H9 (cell line): ENCODE measurements at regions not wholly inside any gene's neighbourhood (a gene's known extent, or its start where the extent isn't known, plus 50 kb on each side); places are given as distances from the start of the nearest gene placed in this dataset.

Experiments
- DNase-seq: peaks from one replicate; pipeline ENCODE4 v3.0.0-alpha.2; 2017
- H2AFZ ChIP-seq: one replicate; pipeline ENCODE4 v1.6.1; 2013; ENCODE audit warnings: mild to moderate bottlenecking, low read length, control low read depth, moderate library complexity
- H2AK5ac ChIP-seq: 2 replicates; pipeline ENCODE4 v1.6.1; 2013; ENCODE audit warnings: low read length, control low read depth, mixed read lengths; ENCODE audit not compliant: insufficient read length
- H2BK120ac ChIP-seq: one replicate; pipeline ENCODE4 v1.6.1; 2013; ENCODE audit warnings: low read depth, mild to moderate bottlenecking, low read length, control low read depth, inconsistent platforms; ENCODE audit not compliant: poor library complexity, severe bottlenecking
- H2BK12ac ChIP-seq: 2 replicates; pipeline ENCODE4 v1.6.1; 2013; ENCODE audit warnings: low read length, control low read depth, mixed read lengths, low read depth; ENCODE audit not compliant: insufficient read length
- H2BK15ac ChIP-seq: 2 replicates; pipeline ENCODE4 v1.6.1; 2013; ENCODE audit warnings: low read depth, low read length, control low read depth
- H2BK20ac ChIP-seq: one replicate; pipeline ENCODE4 v1.6.1; 2013; ENCODE audit warnings: low read depth, mild to moderate bottlenecking, low read length, control low read depth, inconsistent platforms; ENCODE audit not compliant: poor library complexity, severe bottlenecking
- H2BK5ac ChIP-seq: 2 replicates; pipeline ENCODE4 v1.6.1; 2013; ENCODE audit warnings: low read length, control low read depth, mixed read lengths; ENCODE audit not compliant: insufficient read length
- H3K14ac ChIP-seq: 2 replicates; pipeline ENCODE4 v1.6.1; 2013; ENCODE audit warnings: low read length, control low read depth; ENCODE audit not compliant: insufficient read depth
- H3K18ac ChIP-seq: 2 replicates; pipeline ENCODE4 v1.6.1; 2013; ENCODE audit warnings: low read depth, mild to moderate bottlenecking, mixed read lengths, low read length, control low read depth; ENCODE audit not compliant: insufficient read length
- H3K23ac ChIP-seq: 2 replicates; pipeline ENCODE4 v1.6.1; 2013; ENCODE audit warnings: low read length, control low read depth, mixed read lengths, low read depth; ENCODE audit not compliant: insufficient read length
- H3K23me2 ChIP-seq: 2 replicates; pipeline ENCODE4 v1.6.1; 2013; ENCODE audit warnings: low read depth, mild to moderate bottlenecking, mixed read lengths, low read length, control low read depth; ENCODE audit not compliant: insufficient read length, poor library complexity, severe bottlenecking
- H3K27ac ChIP-seq: 2 replicates; pipeline ENCODE4 v1.5.1; 2013; ENCODE audit warnings: low read length, control low read depth, mixed read lengths, low read depth; ENCODE audit not compliant: insufficient read length
- H3K27me3 ChIP-seq: 2 replicates; pipeline ENCODE4 v1.6.1; 2013; ENCODE audit warnings: low read length, control low read depth, inconsistent platforms; ENCODE audit not compliant: insufficient read depth
- H3K4ac ChIP-seq: 2 replicates; pipeline ENCODE4 v1.6.1; 2013; ENCODE audit warnings: low read depth, mild to moderate bottlenecking, control low read depth, inconsistent platforms, low read length, moderate library complexity
- H3K4me1 ChIP-seq: 2 replicates; pipeline ENCODE4 v1.6.1; 2013; ENCODE audit warnings: low read length, control low read depth, inconsistent platforms; ENCODE audit not compliant: insufficient read depth
- H3K4me2 ChIP-seq: 2 replicates; pipeline ENCODE4 v1.6.1; 2013; ENCODE audit warnings: low read length, control low read depth, mixed read lengths; ENCODE audit not compliant: insufficient read length, insufficient read depth
- H3K56ac ChIP-seq: 2 replicates; pipeline ENCODE4 v1.6.1; 2013; ENCODE audit warnings: low read depth, mild to moderate bottlenecking, mixed read lengths, low read length, control low read depth; ENCODE audit not compliant: insufficient read length
- H3K79me1 ChIP-seq: 2 replicates; pipeline ENCODE4 v1.6.1; 2013; ENCODE audit warnings: low read depth, mild to moderate bottlenecking, moderate library complexity, low read length, control low read depth, inconsistent platforms; ENCODE audit not compliant: insufficient read depth, poor library complexity, severe bottlenecking
- H3K79me2 ChIP-seq: 2 replicates; pipeline ENCODE4 v1.6.1; 2013; ENCODE audit warnings: low read length, control low read depth, inconsistent platforms; ENCODE audit not compliant: insufficient read depth
- H3K9ac ChIP-seq: 2 replicates; pipeline ENCODE4 v1.6.1; 2013; ENCODE audit warnings: low read length, control low read depth, mixed read lengths; ENCODE audit not compliant: insufficient read length; ENCODE audit errors: extremely low read depth
- H3K9me3 ChIP-seq: one replicate; pipeline ENCODE4 v1.6.1; 2013; ENCODE audit warnings: low read depth, low read length, inconsistent platforms; ENCODE audit not compliant: control insufficient read depth
- H3T11ph ChIP-seq: one replicate; pipeline ENCODE4 v1.6.1; 2013; ENCODE audit warnings: mild to moderate bottlenecking, low read length, control low read depth, inconsistent platforms
- H4K20me1 ChIP-seq: one replicate; pipeline ENCODE4 v1.6.1; 2013; ENCODE audit not compliant: control insufficient read depth, insufficient read length, insufficient read depth
- H4K5ac ChIP-seq: 2 replicates; pipeline ENCODE4 v1.6.1; 2013; ENCODE audit warnings: low read depth, mild to moderate bottlenecking, mixed read lengths, low read length, control low read depth; ENCODE audit not compliant: insufficient read length
- H4K8ac ChIP-seq: replicated peaks from 2 replicates; pipeline ENCODE4 v1.6.1; 2013; ENCODE audit warnings: low read length, control low read depth, mixed read lengths, low read depth; ENCODE audit not compliant: insufficient read length
- H4K91ac ChIP-seq: 2 replicates; pipeline ENCODE4 v1.6.1; 2013; ENCODE audit warnings: low read depth, mild to moderate bottlenecking, moderate library complexity, mixed read lengths, low read length, control low read depth; ENCODE audit not compliant: insufficient read length
- H3K27ac Mint-ChIP-seq, 3 experiments: 2 replicates in 2 of 3; 3 replicates in 1 of 3; pipeline ENCODE4 v1.8.0; 2020 to 2021; ENCODE audit warnings: mixed read lengths in 3 of 3, mild to moderate bottlenecking in 1 of 3, moderate library complexity in 1 of 3
- H3K27me3 Mint-ChIP-seq: 2 replicates; pipeline ENCODE4 v1.8.0; 2021; ENCODE audit warnings: low read depth, mild to moderate bottlenecking, moderate library complexity, mixed read lengths
- H3K36me3 Mint-ChIP-seq, 3 experiments: 2 replicates in 2 of 3; 3 replicates in 1 of 3; pipeline ENCODE4 v1.8.0; 2020 to 2021; ENCODE audit warnings: low read depth in 3 of 3, mixed read lengths in 3 of 3; ENCODE audit not compliant: insufficient read depth in 1 of 3
- H3K4me1 Mint-ChIP-seq, 2 experiments: 2 replicates each; pipeline ENCODE4 v1.8.0; 2020; ENCODE audit warnings: mixed read lengths in 2 of 2
- H3K4me3 Mint-ChIP-seq, 2 experiments: 2 replicates in 1 of 2; 3 replicates in 1 of 2; pipeline ENCODE4 v1.8.0; 2020 to 2021; ENCODE audit warnings: mild to moderate bottlenecking in 2 of 2, mixed read lengths in 2 of 2, moderate library complexity in 1 of 2
- H3K9me3 Mint-ChIP-seq, 2 experiments: 2 replicates in 1 of 2; 3 replicates in 1 of 2; pipeline ENCODE4 v1.8.0; 2020; ENCODE audit warnings: mild to moderate bottlenecking in 2 of 2, mixed read lengths in 2 of 2, moderate library complexity in 1 of 2
- CTCF ChIP-seq: fragments of 200-600 bp; sonication (generic); conservative IDR thresholded peaks from 3 replicates; pipeline ENCODE4 v1.8.0; 2021; ENCODE audit warnings: antibody characterized with exemption, mild to moderate bottlenecking
- WGBS: extraction: QIAGEN DNeasy Blood & Tissue Kit; methylation state at CpG from one replicate; pipeline ENCODE4 v1.1.7; 2013; ENCODE audit warnings: missing lambda C conversion rate, low lambda C conversion rate, mixed read lengths; ENCODE audit not compliant: insufficient read length; ENCODE audit errors: extremely low coverage; 5-methylcytosine and 5-hydroxymethylcytosine counted together

- 0 out of 2 replicates have a peak, but pooled peaks cover 2% of the 10 kb centered on the region for H3K4me1 ChIP-seq
- H3K4me1 Mint-ChIP-seq, result peaks cover 10 to 11% of the 10 kb centered on the region in 2 experiments
- H2BK12ac ChIP-seq, result no peak overlapping the region
- H4K91ac ChIP-seq, result no peak overlapping the region
- H2BK20ac ChIP-seq, result no peak overlapping the region
- no peaks in the 10 kb centered on the region for H3K9me3 ChIP-seq
- no peaks in the 10 kb centered on the region for H3K9me3 Mint-ChIP-seq
- H4K5ac ChIP-seq, result no peak overlapping the region
- H3K18ac ChIP-seq, result no peak overlapping the region
- H3K36me3 Mint-ChIP-seq, result no peaks in the 10 kb centered on the region
- H3K4me2 ChIP-seq, result no peak overlapping the region
- H3K27me3 ChIP-seq, result no peaks in the 10 kb centered on the region
- H2BK15ac ChIP-seq, result no peak overlapping the region
- no peak overlapping the region for H3K4ac ChIP-seq
- H3K14ac ChIP-seq, result no peak overlapping the region
- no peaks in the 10 kb centered on the region for H3K79me2 ChIP-seq
- no peak overlapping the region for H4K8ac ChIP-seq
- DNase-seq, result no peak
- no peak for TF ChIP-seq CTCF
- H3K27ac ChIP-seq, result no peak overlapping the region
- H2BK120ac ChIP-seq, result no peak overlapping the region
- no peak overlapping the region for H2AFZ ChIP-seq
- H3K23me2 ChIP-seq, result no peaks in the 10 kb centered on the region
- H3K79me1 ChIP-seq, result no peaks in the 10 kb centered on the region
- no peak overlapping the region for H3T11ph ChIP-seq
- no peak overlapping the region for H3K9ac ChIP-seq
- no peak overlapping the region for H2AK5ac ChIP-seq
- H3K27ac Mint-ChIP-seq, result no peak overlapping the region
- no peaks in the 10 kb centered on the region for H3K27me3 Mint-ChIP-seq
- no peak overlapping the region for H3K56ac ChIP-seq
- WGBS, result no CpG with 5 or more reads among the region's 3 CpGs
- no peak overlapping the region for H2BK5ac ChIP-seq
- no peak overlapping the region for H3K4me3 Mint-ChIP-seq
- no peaks in the 10 kb centered on the region for H4K20me1 ChIP-seq
- no peak overlapping the region for H3K23ac ChIP-seq
Measured at GRCh38 chr13:72566526-72566925, 160.9 kb downstream of the MZT1 start.
